HG02642 (cell line): ENCODE measurements at regions not wholly inside any gene's neighbourhood (a gene's known extent, or its start where the extent isn't known, plus 50 kb on each side); places are given as distances from the start of the nearest gene placed in this dataset.

ENCODE experiments used
- ATAC-seq: cut with Tn5 transposase; IDR thresholded peaks from one replicate; pipeline ENCODE4 v1.9.1; 2021; ENCODE audit warnings: mild to moderate bottlenecking; ENCODE audit not compliant: unreplicated experiment, poor library complexity

GRCh38 chr5:12477554-12477953 is 573.3 kb upstream of the CTNND2 start:
- ATAC-seq, result no peak

GRCh38 chr5:12467799-12468198 is 563.6 kb upstream of the CTNND2 start:
- no peak for ATAC-seq

DNA sequence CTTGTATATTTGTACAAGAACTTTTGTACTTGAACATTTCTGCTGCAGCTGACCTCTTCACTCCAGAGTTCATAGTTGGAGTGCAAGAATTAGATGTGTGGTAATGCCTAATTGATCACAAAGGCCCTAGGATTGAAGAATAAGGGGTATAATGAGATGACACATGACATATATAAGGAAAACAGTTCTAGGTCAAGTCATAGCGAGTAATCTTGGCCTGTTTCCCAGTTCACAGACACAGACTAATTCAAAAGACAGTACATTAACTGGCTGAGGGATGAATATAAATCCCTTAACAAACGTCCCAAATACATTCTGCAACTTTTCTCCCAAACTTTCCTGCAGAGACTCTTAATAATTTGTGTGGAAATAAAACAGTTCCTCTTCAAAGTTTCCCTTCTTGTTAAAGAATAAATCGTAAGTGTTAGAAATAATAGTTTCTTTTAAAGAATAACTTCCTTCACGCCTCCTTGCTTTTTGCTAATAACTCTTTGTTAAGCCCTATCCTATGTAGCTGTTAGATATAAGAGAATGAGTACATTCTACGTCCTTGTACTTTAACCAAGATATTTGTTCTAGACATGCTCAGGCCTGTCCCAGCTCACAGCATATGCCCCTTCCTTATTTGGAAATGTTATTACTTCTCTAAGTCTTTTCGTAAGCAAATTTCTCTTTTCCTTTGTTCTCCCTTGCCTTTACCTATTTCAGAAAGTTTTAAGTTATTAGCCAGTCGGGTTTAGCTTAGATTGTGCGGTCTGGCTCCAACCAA is 556.4 kb upstream of the CTNND2 start:
- ATAC-seq, result no peak

DNA sequence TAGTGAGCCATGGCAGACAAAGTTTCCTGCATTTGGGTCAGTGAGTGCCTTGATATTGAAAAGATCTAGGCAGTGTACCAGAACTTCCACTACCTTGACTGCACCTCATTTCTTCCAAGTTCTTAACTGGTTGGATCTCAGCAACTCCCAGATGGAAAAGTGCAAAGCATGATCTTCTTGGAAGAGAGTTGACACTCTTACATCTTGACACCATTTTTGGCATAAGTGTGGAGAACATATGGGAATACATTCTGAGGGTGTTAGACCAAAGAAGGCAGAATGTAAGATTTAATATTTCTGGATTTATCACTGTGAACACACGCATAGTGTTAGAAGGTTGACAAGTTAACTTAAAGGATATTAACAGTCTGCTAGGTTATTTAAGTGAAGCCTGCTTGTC is 555.1 kb upstream of the CTNND2 start:
- no peak for ATAC-seq

- no peak for ATAC-seq
Measured at GRCh38 chr5:12419075-12419474, 514.8 kb upstream of the CTNND2 start.

DNA sequence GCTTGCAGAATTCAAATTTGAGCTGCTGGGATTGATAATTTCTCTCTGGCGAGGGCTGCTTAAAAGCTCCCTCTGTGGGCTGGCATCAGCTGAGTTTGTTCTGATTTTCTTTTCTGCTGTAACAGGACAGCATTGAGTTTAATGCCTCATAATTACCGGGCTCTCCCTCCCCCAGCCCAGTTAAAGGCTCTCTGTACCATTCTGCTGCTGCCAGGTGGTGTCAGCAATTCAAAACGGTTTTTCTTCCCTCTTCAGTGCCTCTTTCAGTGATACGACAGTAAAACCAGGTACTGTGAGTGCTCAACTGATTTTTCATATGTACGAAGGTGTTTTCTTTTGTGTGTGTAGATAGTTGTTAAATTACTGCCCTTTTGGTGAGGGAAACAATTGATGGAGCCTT is 509.3 kb upstream of the CTNND2 start:
- ATAC-seq, result no peak

DNA sequence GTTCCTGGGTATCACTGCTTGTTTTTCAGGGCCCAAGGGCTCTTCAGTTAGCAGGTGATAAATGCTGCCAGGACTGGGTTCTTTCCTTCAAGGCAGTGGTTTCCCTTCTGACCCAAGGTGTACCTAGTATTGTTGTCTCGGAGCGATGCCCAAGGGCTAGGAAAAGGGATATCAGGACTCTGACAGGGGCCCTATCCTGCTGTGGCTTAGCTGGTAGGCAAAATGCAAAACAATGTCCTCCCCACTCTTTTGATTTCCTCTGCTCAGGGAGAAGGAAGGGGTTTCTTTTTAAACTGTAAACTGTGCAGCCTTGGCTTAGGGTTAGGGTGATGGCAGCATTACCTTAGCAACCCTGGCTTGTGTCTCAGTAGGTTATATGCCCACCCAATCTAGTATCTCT is 508.8 kb upstream of the CTNND2 start:
- no peak for ATAC-seq

DNA sequence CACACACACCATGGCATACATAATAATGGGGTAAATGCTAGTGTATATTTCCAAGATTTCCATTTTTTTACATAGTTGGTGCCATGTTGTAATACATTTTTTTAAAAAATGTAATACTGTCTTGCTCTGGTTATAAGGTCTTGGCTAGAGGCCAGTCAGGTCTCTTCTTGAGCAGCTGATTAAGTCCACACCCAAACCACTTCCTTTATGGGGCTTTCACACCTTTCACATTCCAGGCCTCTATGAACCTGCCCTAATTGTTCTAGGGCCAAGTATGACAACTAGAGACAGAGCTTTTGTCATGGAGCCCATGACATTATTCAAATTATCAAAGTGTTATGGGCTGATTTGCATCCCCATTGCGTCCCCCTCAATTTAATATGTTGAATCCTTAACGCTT is 495.6 kb upstream of the CTNND2 start:
- no peak for ATAC-seq

DNA sequence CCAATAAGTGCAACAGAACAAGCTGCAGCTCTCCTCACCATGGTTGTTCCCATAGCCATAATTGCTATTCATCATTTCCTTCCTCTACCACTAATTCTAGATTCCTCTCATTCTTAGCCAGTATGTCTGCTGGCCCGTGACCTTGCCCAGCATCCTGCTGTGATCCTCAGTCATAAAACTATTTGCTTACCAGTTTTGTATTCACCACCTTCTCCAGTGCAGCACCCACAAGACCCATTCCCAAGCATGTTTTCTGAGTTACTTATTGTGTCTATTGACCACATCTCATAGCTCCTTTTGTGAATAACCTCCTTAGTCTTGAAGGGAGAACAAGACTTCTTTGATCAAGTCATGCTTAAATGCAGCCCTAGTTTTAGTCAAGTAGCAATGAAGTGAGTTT is 488.0 kb upstream of the CTNND2 start:
- no peak for ATAC-seq

- ATAC-seq, result no peak
Measured at GRCh38 chr5:12385095-12385494, 480.8 kb upstream of the CTNND2 start.

GRCh38 chr5:12384005-12384404 is 479.8 kb upstream of the CTNND2 start:
- ATAC-seq, result no peak

DNA sequence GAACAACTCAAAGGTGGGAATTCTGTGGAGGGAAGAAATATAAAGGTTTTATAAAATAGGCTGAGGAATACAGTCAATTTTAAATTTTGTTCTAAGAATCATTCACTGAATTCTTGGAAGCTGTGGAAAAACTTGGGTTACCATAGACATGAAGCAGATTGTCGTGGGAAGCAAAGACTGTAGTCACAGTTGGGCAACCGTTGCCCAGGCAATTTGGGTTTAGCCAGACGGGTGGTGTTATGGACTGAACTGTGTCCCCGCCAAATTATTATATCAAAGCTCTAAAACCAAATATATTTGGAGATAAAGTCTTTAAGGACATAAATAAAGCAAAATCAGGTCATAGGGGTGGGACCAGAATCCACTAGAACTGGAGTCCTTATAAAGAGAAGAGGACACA is 463.7 kb upstream of the CTNND2 start:
- ATAC-seq, result no peak

DNA sequence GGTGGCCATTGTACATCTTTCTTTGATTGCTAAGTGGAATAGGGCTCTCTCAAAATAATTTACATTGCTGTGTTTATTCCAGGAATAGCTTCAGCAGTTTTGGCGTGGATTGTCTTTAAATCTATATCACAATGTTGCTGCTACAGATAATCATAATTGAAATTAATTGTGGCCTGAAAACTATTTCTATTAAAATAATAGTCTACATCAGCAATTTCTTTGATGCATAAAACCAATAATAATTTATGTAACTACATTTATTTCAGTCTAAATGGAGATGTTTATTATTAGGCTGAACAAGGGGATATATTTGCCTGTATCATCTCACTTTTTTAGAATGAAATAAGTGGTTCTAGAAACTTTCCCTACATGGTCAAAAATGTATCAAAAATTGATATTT is 456.0 kb upstream of the CTNND2 start:
- ATAC-seq, result no peak

DNA sequence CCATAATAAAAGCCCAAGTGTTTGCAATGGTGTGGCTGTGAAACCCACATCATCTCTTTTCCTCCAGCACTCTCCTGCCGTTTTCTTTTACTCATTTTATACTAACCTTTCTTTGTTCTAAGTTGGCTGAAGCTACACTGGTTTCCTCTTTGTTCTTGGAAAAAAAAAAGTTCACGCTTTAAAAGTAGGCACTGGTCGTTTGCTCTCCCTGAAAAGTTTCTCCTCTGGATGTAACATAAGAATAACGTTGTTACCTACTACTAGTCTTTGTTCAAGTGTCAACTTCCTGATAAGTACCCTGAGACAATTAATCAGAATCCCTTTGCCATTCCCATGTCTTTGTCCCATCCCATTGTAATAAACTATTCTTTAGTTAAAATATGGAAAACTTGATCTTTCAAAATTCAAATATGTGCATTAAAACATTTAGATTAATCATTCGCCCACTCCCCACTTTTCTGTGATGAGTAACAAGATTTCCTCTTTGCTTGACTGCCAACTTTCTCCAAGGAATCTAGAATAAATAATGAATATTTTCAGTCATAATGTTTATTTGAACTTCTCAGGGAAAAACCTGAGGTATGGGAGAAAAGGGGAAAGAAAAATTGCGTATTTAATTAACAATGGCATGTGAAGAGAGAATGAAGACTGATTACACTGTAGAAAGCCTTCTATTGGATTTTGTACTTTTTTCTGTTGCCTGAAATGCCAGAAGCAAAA is 454.3 kb upstream of the CTNND2 start:
- ATAC-seq, result no peak

GRCh38 chr5:12357626-12358025 is 453.4 kb upstream of the CTNND2 start:
- ATAC-seq, result no peak

- no peak for ATAC-seq
Measured at GRCh38 chr5:12354686-12355085, 450.4 kb upstream of the CTNND2 start.

DNA sequence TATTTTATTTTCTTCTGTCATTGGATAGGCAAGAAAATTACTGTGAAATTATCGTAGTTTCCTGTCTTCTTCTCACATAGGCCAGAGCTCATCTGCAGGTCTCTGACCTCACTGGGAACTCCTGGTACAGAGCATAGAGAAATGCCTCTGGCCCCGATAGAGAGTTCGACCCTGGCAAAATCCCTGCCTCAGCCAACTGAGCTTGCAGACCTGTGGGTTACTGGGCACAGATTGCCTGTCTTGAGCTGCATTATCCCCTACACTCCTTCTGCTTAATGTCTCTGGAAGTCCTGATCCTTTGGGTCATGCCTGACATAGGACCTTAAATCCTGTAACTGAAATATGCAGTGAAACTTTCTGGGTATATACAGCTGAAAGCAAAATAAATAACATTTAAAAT is 439.3 kb upstream of the CTNND2 start:
- ATAC-seq, result no peak

GRCh38 chr5:12335938-12336337 is 431.7 kb upstream of the CTNND2 start:
- no peak for ATAC-seq

DNA sequence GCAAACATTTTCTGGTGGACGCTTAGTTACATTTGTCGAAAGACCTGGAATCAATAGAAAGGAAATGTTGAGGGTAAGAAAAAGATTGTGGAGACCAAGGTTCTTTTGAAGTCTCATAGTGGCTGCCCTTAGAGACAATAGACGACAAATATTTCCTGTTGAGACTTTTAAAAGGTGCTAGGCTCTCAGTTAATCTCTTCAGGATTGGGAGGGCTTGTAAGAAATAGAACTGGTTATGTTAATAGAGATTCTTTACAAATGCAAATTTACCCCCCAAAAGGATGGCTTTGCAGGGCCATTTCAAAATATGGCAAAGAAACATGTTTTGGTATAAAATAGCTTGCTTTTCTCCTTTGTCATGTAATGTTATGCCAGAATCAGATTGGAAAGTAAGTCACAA is 428.2 kb upstream of the CTNND2 start:
- ATAC-seq, result no peak

GRCh38 chr5:12330993-12331588 is 426.8 kb upstream of the CTNND2 start:
- ATAC-seq, result no peak

DNA sequence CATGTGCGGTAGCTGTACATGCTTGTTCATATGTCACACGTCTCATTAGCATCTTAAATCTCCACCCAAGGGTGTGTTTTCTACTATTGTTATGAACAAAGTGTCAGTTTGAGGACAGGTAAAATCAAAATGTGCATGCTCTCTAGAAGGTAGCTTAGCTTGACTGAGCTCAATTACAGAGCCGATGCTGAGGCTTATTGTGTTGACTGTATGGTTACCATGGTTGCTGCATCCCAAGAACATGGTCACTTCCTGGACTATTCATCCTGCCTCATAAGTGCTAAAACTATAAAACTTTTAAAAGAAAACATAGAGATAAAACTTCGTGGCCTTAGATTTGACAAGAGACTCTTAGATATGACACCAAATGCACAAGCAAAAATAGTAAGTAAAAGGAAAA is 426.1 kb upstream of the CTNND2 start:
- no peak for ATAC-seq
